CD14-positive monocyte (primary cell): ENCODE measurements at regions not wholly inside any gene's neighbourhood (a gene's known extent, or its start where the extent isn't known, plus 50 kb on each side); places are given as distances from the start of the nearest gene placed in this dataset.

Experiments used
- DNase-seq, 3 donors: peaks; one replicate each; pipeline ENCODE4 v3.0.0-alpha.2; 2011 to 2022
- H2AFZ ChIP-seq: 2 replicates; pipeline ENCODE4 v1.6.0; 2012; ENCODE audit warnings: mild to moderate bottlenecking, low read depth, low read length, inconsistent platforms; ENCODE audit not compliant: insufficient read depth, poor library complexity, severe bottlenecking
- H3K27ac ChIP-seq, 2 donors: 1 replicate in 1 of 2; 2 replicates in 1 of 2; pipeline ENCODE4 v1.5.1; 2012 to 2013; ENCODE audit warnings: low read length in 2 of 2, control low read depth in 1 of 2, inconsistent platforms in 1 of 2, low read depth in 1 of 2, mild to moderate bottlenecking in 1 of 2
- H3K27me3 ChIP-seq, 2 donors: one replicate each; pipeline versions ENCODE4 v1.6.0 to v1.6.1; 2011 to 2013; ENCODE audit warnings: low read length in 2 of 2; ENCODE audit not compliant: control insufficient read depth in 2 of 2, insufficient read depth in 2 of 2
- H3K36me3 ChIP-seq, 2 donors: replicated peaks in 1 of 2; 1 replicate in 1 of 2; 2 replicates in 1 of 2; pipeline versions ENCODE4 v1.5.1 to v1.6.1; 2012 to 2013; ENCODE audit warnings: low read length in 2 of 2, control low read depth in 1 of 2, inconsistent platforms in 1 of 2, mild to moderate bottlenecking in 1 of 2; ENCODE audit not compliant: insufficient read depth in 2 of 2, control insufficient read depth in 1 of 2
- H3K4me1 ChIP-seq, 2 donors: 1 replicate in 1 of 2; 2 replicates in 1 of 2; pipeline versions ENCODE4 v1.5.1 to v1.6.1; 2012 to 2013; ENCODE audit warnings: low read length in 2 of 2, control low read depth in 1 of 2, inconsistent platforms in 1 of 2, mild to moderate bottlenecking in 1 of 2, moderate library complexity in 1 of 2; ENCODE audit not compliant: insufficient read depth in 2 of 2, control insufficient read depth in 1 of 2
- H3K4me2 ChIP-seq: replicated peaks from 2 replicates; pipeline ENCODE3; 2012; ENCODE audit warnings: low read length, moderate library complexity, mild to moderate bottlenecking; ENCODE audit not compliant: poor library complexity, severe bottlenecking; ENCODE audit errors: extremely low read depth
- H3K4me3 ChIP-seq, 3 experiments: fragments of 200-600 bp in 1 of 3; sonication (generic) in 1 of 3; replicated peaks in 1 of 3; 1 replicate in 2 of 3; 2 replicates in 1 of 3; pipeline ENCODE4 v1.5.1; 2011 to 2013; ENCODE audit warnings: low read length in 3 of 3, mild to moderate bottlenecking in 3 of 3, control low read depth in 2 of 3, low read depth in 2 of 3, inconsistent platforms in 1 of 3, moderate library complexity in 1 of 3
- H3K79me2 ChIP-seq: 2 replicates; pipeline ENCODE4 v1.6.0; 2012; ENCODE audit warnings: mild to moderate bottlenecking, control low read depth, inconsistent platforms, low read length, moderate library complexity; ENCODE audit not compliant: insufficient read depth
- H3K9ac ChIP-seq: 2 replicates; pipeline ENCODE4 v1.6.0; 2017; ENCODE audit warnings: low read length, mild to moderate bottlenecking; ENCODE audit not compliant: insufficient read depth, poor library complexity, severe bottlenecking
- H3K9me3 ChIP-seq, 2 donors: replicated peaks in 1 of 2; 1 replicate in 1 of 2; 2 replicates in 1 of 2; pipeline versions ENCODE4 v1.5.1 to v1.6.1; 2012 to 2013; ENCODE audit warnings: low read length in 2 of 2, control low read depth in 1 of 2; ENCODE audit not compliant: control insufficient read depth in 1 of 2, insufficient read depth in 1 of 2
- H4K20me1 ChIP-seq: 2 replicates; pipeline ENCODE4 v1.6.0; 2012; ENCODE audit warnings: mild to moderate bottlenecking, low read length, control low read depth, moderate library complexity; ENCODE audit not compliant: insufficient read depth
- H3K27ac Mint-ChIP-seq, 7 donors: one replicate each; pipeline ENCODE4 v1.8.0; 2020; ENCODE audit warnings: mild to moderate bottlenecking in 7 of 7, mixed read lengths in 7 of 7, moderate library complexity in 6 of 7, inconsistent platforms in 2 of 7
- H3K27me3 Mint-ChIP-seq, 3 donors: one replicate each; pipeline ENCODE4 v1.8.0; 2021 to 2022; ENCODE audit warnings: low read depth in 3 of 3, mild to moderate bottlenecking in 3 of 3, mixed read lengths in 3 of 3, moderate library complexity in 3 of 3, inconsistent platforms in 1 of 3
- H3K36me3 Mint-ChIP-seq, 2 donors: one replicate each; pipeline ENCODE4 v1.8.0; 2020; ENCODE audit warnings: mixed read lengths in 2 of 2, inconsistent platforms in 1 of 2, mild to moderate bottlenecking in 1 of 2
- H3K4me1 Mint-ChIP-seq: one replicate; pipeline ENCODE4 v1.8.0; 2020; ENCODE audit warnings: mild to moderate bottlenecking, mixed read lengths
- H3K4me3 Mint-ChIP-seq, 2 donors: one replicate each; pipeline ENCODE4 v1.8.0; 2020; ENCODE audit warnings: mild to moderate bottlenecking in 2 of 2, mixed read lengths in 2 of 2, moderate library complexity in 1 of 2
- H3K9me3 Mint-ChIP-seq, 7 donors: one replicate each; pipeline ENCODE4 v1.8.0; 2020 to 2022; ENCODE audit warnings: mixed read lengths in 7 of 7, mild to moderate bottlenecking in 6 of 7, moderate library complexity in 6 of 7, inconsistent platforms in 2 of 7
- WGBS: methylation state at CpG from one replicate; pipeline ENCODE4 v1.1.5; 2013; ENCODE audit warnings: missing lambda C conversion rate; ENCODE audit not compliant: insufficient coverage; 5-methylcytosine and 5-hydroxymethylcytosine counted together
- intact Hi-C, 2 donors: fragments of 100-400 bp; cut with micrococcal nuclease; formaldehyde crosslinking; loops; one replicate each; pipeline versions ENCODE4 v1.15.0 to v1.15.1; 2023
- TF ChIP-seq, protein P1 (sequence below): fragments of 200-600 bp; IDR thresholded peaks from one replicate; pipeline ENCODE4 v1.8.0; 2022; ENCODE audit warnings: antibody characterized with exemption, mild to moderate bottlenecking

DNA sequence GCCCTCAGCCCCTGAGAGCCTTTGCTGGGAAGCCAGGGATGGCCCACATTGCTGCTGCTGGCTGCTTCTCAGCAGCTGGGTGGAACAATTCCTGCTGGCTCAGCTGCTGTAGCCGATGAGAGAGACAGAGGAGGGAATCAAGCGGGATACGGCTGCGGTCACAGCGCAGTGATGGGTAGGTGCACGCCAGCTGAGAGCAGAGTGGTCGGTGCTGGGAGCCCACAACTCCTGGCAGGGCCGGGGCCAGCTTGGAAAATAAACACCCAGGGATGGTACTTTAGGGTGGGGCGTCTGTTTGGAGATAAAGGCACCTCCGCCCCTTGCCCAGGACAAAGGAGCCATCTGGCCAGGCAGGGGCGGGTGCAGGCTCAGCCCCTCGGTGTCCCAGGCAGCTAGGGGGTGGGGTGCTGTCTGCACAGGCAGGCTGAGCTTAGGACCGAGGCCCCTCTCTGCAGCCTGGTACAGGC is 480.5 kb downstream of the MIAT start:
- H3K27me3 ChIP-seq = no peaks in the 10 kb centered on the region
- H3K4me3 ChIP-seq = no peak overlapping the region
- peaks cover 1 to 4% (median 2%) of the 10 kb centered on the region in 3 donors for H3K27me3 Mint-ChIP-seq
- 87% methylated on average over 9 of the region's 13 CpGs for WGBS
- TF ChIP-seq, protein P1, sequence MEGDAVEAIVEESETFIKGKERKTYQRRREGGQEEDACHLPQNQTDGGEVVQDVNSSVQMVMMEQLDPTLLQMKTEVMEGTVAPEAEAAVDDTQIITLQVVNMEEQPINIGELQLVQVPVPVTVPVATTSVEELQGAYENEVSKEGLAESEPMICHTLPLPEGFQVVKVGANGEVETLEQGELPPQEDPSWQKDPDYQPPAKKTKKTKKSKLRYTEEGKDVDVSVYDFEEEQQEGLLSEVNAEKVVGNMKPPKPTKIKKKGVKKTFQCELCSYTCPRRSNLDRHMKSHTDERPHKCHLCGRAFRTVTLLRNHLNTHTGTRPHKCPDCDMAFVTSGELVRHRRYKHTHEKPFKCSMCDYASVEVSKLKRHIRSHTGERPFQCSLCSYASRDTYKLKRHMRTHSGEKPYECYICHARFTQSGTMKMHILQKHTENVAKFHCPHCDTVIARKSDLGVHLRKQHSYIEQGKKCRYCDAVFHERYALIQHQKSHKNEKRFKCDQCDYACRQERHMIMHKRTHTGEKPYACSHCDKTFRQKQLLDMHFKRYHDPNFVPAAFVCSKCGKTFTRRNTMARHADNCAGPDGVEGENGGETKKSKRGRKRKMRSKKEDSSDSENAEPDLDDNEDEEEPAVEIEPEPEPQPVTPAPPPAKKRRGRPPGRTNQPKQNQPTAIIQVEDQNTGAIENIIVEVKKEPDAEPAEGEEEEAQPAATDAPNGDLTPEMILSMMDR = no peak
- peaks cover 35% of the 10 kb centered on the region for H3K4me1 Mint-ChIP-seq
- H3K9me3 ChIP-seq = peaks cover 5 to 7% of the 10 kb centered on the region in 2 donors
- no peak overlapping the region for H3K27ac ChIP-seq
- H3K4me1 ChIP-seq = peaks cover 31 to 33% of the 10 kb centered on the region in 2 donors
- H3K79me2 ChIP-seq = no peaks in the 10 kb centered on the region
- H3K36me3 Mint-ChIP-seq = peaks cover 6 to 8% of the 10 kb centered on the region in 2 donors
- H3K36me3 ChIP-seq = no peaks in the 10 kb centered on the region
- no peak overlapping the region for H3K4me3 Mint-ChIP-seq
- intact Hi-C loops = no loop called here
- no peak overlapping the region for H3K27ac Mint-ChIP-seq
- no peak for DNase-seq
- H2AFZ ChIP-seq = no peak overlapping the region
- H3K9me3 Mint-ChIP-seq = peaks cover 6 to 10% (median 8%) of the 10 kb centered on the region in 7 donors
- H3K9ac ChIP-seq = no peak overlapping the region
- no peaks in the 10 kb centered on the region for H4K20me1 ChIP-seq
- H3K4me2 ChIP-seq = no peak overlapping the region

- intact Hi-C loops = no loop called here
- Histone ChIP-seq H3K36me3 (no peaks in the 10 kb centered on the region), H2AFZ (no peak overlapping the region), H3K27me3 (no peaks in the 10 kb centered on the region), H3K9ac (no peak overlapping the region), H3K79me2 (no peaks in the 10 kb centered on the region), H4K20me1 (no peaks in the 10 kb centered on the region), H3K27ac (no peak overlapping the region), H3K4me1 (peaks cover 25 to 28% of the 10 kb centered on the region in 2 donors), H3K4me2 (no peak overlapping the region), H3K4me3 (no peak overlapping the region), H3K9me3 (peaks cover 5 to 7% of the 10 kb centered on the region in 2 donors)
- H3K4me3 Mint-ChIP-seq = no peak overlapping the region
- peaks cover 29% of the 10 kb centered on the region for H3K4me1 Mint-ChIP-seq
- TF ChIP-seq, protein P1 = no peak
- 96% methylated on average over 3 of the region's 7 CpGs for WGBS
- peaks cover 1 to 4% (median 2%) of the 10 kb centered on the region in 3 donors for H3K27me3 Mint-ChIP-seq
- peaks cover 6 to 10% (median 8%) of the 10 kb centered on the region in 7 donors for H3K9me3 Mint-ChIP-seq
- DNase-seq = no peak
- H3K36me3 Mint-ChIP-seq = peaks cover 6 to 8% of the 10 kb centered on the region in 2 donors
- H3K27ac Mint-ChIP-seq = no peak overlapping the region
Observed at GRCh38 chr22:27138471-27138870, 481.1 kb downstream of the MIAT start.
